Kidney (tissue), 13 donors: ENCODE measurements at regions not wholly inside any gene's neighbourhood (a gene's known extent, or its start where the extent isn't known, plus 50 kb on each side); places are given as distances from the start of the nearest gene placed in this dataset.

Experiments
- DNase-seq, 5 donors: peaks; one replicate each; pipeline ENCODE4 v3.0.0-alpha.2; 2013 to 2020
- FAIRE-seq: peaks from 2 replicates; lab custom pipeline; 2012; peaks lifted over from hg19 to GRCh38; lab: Jason Lieb, UNC
- H3K27ac ChIP-seq, 2 donors: one replicate each; pipeline ENCODE4 v1.7.0; 2013; ENCODE audit warnings: low read depth in 2 of 2, low read length in 2 of 2, inconsistent platforms in 1 of 2
- H3K27me3 ChIP-seq: one replicate; pipeline ENCODE4 v1.7.1; 2013; ENCODE audit warnings: low read length, inconsistent platforms; ENCODE audit not compliant: control insufficient read depth, insufficient read depth
- H3K36me3 ChIP-seq, 3 donors: one replicate each; pipeline versions ENCODE4 v1.7.0 to v1.7.1; 2013; ENCODE audit warnings: low read length in 3 of 3, control low read depth in 1 of 3, inconsistent platforms in 1 of 3; ENCODE audit not compliant: insufficient read depth in 3 of 3, control insufficient read depth in 2 of 3
- H3K4me1 ChIP-seq, 3 donors: one replicate each; pipeline versions ENCODE4 v1.7.0 to v1.7.1; 2013; ENCODE audit warnings: low read length in 3 of 3, inconsistent platforms in 1 of 3, low read depth in 1 of 3; ENCODE audit not compliant: control insufficient read depth in 2 of 3, insufficient read depth in 2 of 3
- H3K4me3 ChIP-seq, 3 donors: one replicate each; pipeline versions ENCODE4 v1.7.0 to v1.8.1; 2013; ENCODE audit warnings: low read length in 3 of 3, control low read depth in 1 of 3, inconsistent platforms in 1 of 3
- H3K9ac ChIP-seq, 3 donors: one replicate each; pipeline versions ENCODE4 v1.7.0 to v1.7.1; 2013; ENCODE audit warnings: low read length in 3 of 3, control low read depth in 1 of 3, inconsistent platforms in 1 of 3
- H3K9me3 ChIP-seq, 3 donors: one replicate each; pipeline versions ENCODE4 v1.7.0 to v1.7.1; 2013; ENCODE audit warnings: low read length in 3 of 3, control low read depth in 1 of 3, inconsistent platforms in 1 of 3; ENCODE audit not compliant: control insufficient read depth in 2 of 3, insufficient read depth in 1 of 3
- CTCF ChIP-seq: IDR thresholded peaks from 3 replicates; pipeline ENCODE4 v1.5.1; 2012; ENCODE audit warnings: mild to moderate bottlenecking, moderate library complexity, borderline replicate concordance; ENCODE audit not compliant: insufficient read depth; ENCODE audit errors: extremely low read depth
- intact Hi-C: fragments of 100-400 bp; cut with DNase I; formaldehyde crosslinking; loops from one replicate; pipeline ENCODE4 v1.11.1; 2022
- donor health status: control.
- donor health status: control.
- donor health status: control.
- donor health status: control.
- donor health status: control.
- donor health status: DM: yes; HTN: yes; CAD: no.
- donor health status: Normal renal cell carcinoma (clear cell type).

DNA sequence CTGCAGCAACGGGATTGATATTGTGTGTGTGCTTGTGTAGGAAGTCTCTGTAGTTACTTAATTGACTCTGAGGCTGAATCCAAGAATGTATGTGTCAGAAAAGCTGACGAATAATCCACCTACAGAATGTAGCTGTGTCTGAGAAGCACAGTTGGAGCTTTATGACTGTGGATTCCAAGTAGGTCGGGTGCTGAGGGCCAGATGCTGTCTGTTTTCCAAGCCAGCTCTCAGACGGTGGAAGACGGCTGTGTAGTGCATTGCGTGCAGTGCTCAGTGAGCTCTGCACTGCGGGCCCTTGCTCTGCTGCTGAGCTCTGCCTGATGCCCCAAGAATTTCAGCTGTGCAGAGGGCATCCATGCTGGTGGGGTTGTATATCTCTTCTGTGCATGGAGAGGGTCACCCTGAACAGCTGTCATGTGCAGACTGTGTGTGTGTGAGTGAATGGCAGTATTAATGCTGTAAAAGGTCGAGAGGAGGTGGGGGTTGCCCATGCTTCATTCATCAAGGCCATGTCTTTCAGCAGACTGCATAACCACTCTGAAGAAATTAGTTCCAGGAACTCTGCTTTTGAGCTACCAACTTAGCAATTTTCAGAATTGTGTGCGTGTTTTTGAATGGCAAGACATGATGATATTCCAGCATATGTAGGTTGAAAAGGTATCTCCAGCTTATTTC, 154.1 kb upstream of the USP9Y start:
- H3K9me3 ChIP-seq = no peaks in the 10 kb centered on the region
- no peak for TF ChIP-seq CTCF
- no peaks in the 10 kb centered on the region for H3K4me1 ChIP-seq
- no peak overlapping the region for H3K27ac ChIP-seq
- intact Hi-C loops = no loop called here
- DNase-seq (no peak), FAIRE-seq (no peak)
- no peak overlapping the region for H3K4me3 ChIP-seq
- no peak overlapping the region for H3K9ac ChIP-seq
- no peaks in the 10 kb centered on the region for H3K36me3 ChIP-seq
- H3K27me3 ChIP-seq = no peaks in the 10 kb centered on the region

DNA sequence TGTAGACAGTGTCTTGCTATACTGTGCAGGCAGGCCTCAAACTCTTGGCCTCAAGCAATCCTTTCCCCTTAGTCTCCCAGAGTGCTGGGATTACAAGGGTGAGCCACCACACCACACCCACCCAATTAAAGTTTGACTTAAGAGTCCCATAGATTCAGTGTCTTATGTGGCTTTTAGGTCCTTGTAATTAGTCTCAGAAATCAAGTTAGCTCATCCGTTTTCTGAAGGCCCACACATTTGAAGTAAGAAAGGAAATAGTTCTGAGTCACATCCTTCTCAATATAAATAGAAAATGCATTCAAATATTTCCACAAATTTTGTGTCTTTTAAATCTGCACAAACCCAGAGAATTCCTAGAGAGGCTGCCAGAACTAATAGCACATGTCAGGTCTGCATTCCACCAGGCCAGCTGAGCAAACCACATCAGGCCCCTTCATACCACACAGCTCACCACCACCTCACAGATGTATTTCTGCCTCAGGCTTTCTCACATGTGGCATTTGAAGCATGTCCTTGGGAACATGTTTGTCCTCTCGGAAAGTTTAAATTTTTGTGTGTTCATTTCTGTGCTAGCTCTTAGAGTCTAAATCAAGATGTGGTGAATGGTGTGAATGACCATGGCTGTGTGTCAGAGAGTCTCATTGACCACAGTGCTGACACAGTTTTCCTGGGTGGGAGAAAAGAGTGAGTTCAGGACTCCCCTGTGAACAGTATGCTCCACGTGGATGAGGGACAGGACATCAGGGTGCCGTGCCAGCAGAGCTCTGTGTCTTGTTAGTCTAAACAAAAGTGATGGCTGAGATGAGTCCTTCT, 148.4 kb upstream of the USP9Y start:
- Histone ChIP-seq H3K36me3 (no peaks in the 10 kb centered on the region), H3K27me3 (no peaks in the 10 kb centered on the region), H3K4me3 (no peak overlapping the region), H3K9ac (no peak overlapping the region), H3K27ac (no peak overlapping the region), H3K9me3 (no peaks in the 10 kb centered on the region), H3K4me1 (no peaks in the 10 kb centered on the region)
- no peak for DNase-seq
- no peak for TF ChIP-seq CTCF
- intact Hi-C loops = no loop called here
- no peak for FAIRE-seq

DNA sequence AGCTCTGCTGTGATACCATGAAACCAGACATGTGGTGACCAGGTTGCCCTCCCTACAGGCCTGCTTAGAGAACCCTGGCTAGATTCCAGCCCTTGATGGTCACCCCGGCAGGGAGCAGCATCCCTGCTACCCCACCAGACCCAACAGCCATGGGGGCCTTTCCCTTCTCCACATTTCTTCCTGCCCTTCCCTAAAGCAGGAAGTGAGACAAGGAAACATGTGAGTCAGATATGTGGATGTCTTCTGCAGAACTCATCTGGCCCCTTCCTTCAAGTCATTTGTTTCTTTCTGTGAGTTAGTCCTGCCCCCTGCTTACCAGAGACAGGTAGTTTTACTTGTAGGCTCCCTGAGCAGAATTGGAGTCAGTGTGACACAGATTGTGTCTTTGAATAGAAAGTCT, 147.1 kb upstream of the USP9Y start:
- no peak overlapping the region for H3K9ac ChIP-seq
- intact Hi-C loops = no loop called here
- H3K27me3 ChIP-seq = no peaks in the 10 kb centered on the region
- no peak overlapping the region for H3K27ac ChIP-seq
- no peak overlapping the region for H3K4me3 ChIP-seq
- no peak for TF ChIP-seq CTCF
- no peaks in the 10 kb centered on the region for H3K36me3 ChIP-seq
- no peaks in the 10 kb centered on the region for H3K9me3 ChIP-seq
- DNase-seq = no peak
- H3K4me1 ChIP-seq = no peaks in the 10 kb centered on the region
- FAIRE-seq = no peak
